ENCODE measurements at regions not wholly inside any gene's neighbourhood (a gene's known extent, or its start where the extent isn't known, plus 50 kb on each side); places are given as distances from the start of the nearest gene placed in this dataset.

GRCh38 chr1:222263791-222264190, 284.1 kb downstream of the HHIPL2 start:
- peaks cover 5 to 10% of the 10 kb centered on the region in 2 experiments for H3K27me3 ChIP-seq (ENCODE audit: control insufficient read depth in 1 of 2, insufficient read depth in 1 of 2, low read length in 2 of 2)
- H3K9me3 ChIP-seq (ENCODE audit: control insufficient read depth, low read length), result no peaks in the 10 kb centered on the region
- no peak overlapping the region for H2BK12ac ChIP-seq (ENCODE audit: low read length in 2 of 2)
- H3K4me1 ChIP-seq (ENCODE audit: control insufficient read depth, insufficient read depth, low read depth, low read length), result peaks cover 11% of the 10 kb centered on the region
- no peak overlapping the region for H2AFZ ChIP-seq (ENCODE audit: low read depth, low read length)
- no peak overlapping the region for H3K4ac ChIP-seq (ENCODE audit: low read depth in 1 of 2, low read length in 2 of 2)
- no peak overlapping the region for H3K23ac ChIP-seq (ENCODE audit: low read length in 2 of 2)
- no peak overlapping the region for H2BK15ac ChIP-seq (ENCODE audit: low read depth, poor library complexity, severe bottlenecking)
- H4K91ac ChIP-seq (ENCODE audit: low read length), result no peak overlapping the region
- no peak overlapping the region for H2AK5ac ChIP-seq (ENCODE audit: low read length, severe bottlenecking)
- H2BK120ac ChIP-seq (ENCODE audit: low read depth, low read length), result no peak overlapping the region
- no peak overlapping the region for H3K14ac ChIP-seq (ENCODE audit: low read length in 2 of 2)
- no peak overlapping the region for H2BK5ac ChIP-seq (ENCODE audit: low read depth, low read length, poor library complexity, severe bottlenecking)
- H3K4me3 ChIP-seq (ENCODE audit: insufficient read depth in 1 of 2, low read depth in 1 of 2, low read length in 2 of 2), result no peak overlapping the region
- no peak overlapping the region for H3K9ac ChIP-seq (ENCODE audit: low read length)
- no peaks in the 10 kb centered on the region for H3K36me3 ChIP-seq (ENCODE audit: control insufficient read depth in 1 of 2, insufficient read depth in 2 of 2, low read depth in 1 of 2, low read length in 2 of 2)
- H3K79me1 ChIP-seq (replicated peaks; ENCODE audit: low read length, poor library complexity, severe bottlenecking), result no peaks in the 10 kb centered on the region
- H4K8ac ChIP-seq (ENCODE audit: low read length), result no peak overlapping the region
- H3K18ac ChIP-seq (ENCODE audit: low read depth in 1 of 2, low read length in 2 of 2), result no peak overlapping the region
- H3K27ac ChIP-seq (ENCODE audit: low read length, poor library complexity, severe bottlenecking), result no peak overlapping the region
- no peak overlapping the region for H3K4me2 ChIP-seq (ENCODE audit: low read length, poor library complexity, severe bottlenecking)
- peak; percentile 46 for DNase-seq
- 81% methylated on average over 2 of the region's 2 CpGs for WGBS

GRCh38 chr1:222257027-222257426, 290.9 kb downstream of the HHIPL2 start:
- Histone ChIP-seq H3K27me3 (ENCODE audit: control insufficient read depth in 1 of 2, insufficient read depth in 1 of 2, low read length in 2 of 2) (no peaks in the 10 kb centered on the region), H2AFZ (ENCODE audit: low read depth, low read length) (no peak overlapping the region), H3K27ac (ENCODE audit: low read length, poor library complexity, severe bottlenecking) (no peak overlapping the region), H3K9me3 (ENCODE audit: control insufficient read depth, low read length) (no peaks in the 10 kb centered on the region), H3K23ac (ENCODE audit: low read length in 2 of 2) (no peak overlapping the region), H3K4ac (ENCODE audit: low read depth in 1 of 2, low read length in 2 of 2) (no peak overlapping the region), H3K79me1 (replicated peaks; ENCODE audit: low read length, poor library complexity, severe bottlenecking) (no peaks in the 10 kb centered on the region), H4K8ac (ENCODE audit: low read length) (no peak overlapping the region), H3K18ac (ENCODE audit: low read depth in 1 of 2, low read length in 2 of 2) (no peak overlapping the region), H2BK15ac (ENCODE audit: low read depth, poor library complexity, severe bottlenecking) (no peak overlapping the region), H3K4me1 (ENCODE audit: control insufficient read depth, insufficient read depth, low read depth, low read length) (no peaks in the 10 kb centered on the region), H2AK5ac (ENCODE audit: low read length, severe bottlenecking) (no peak overlapping the region), H2BK12ac (ENCODE audit: low read length in 2 of 2) (no peak overlapping the region), H4K91ac (ENCODE audit: low read length) (no peak overlapping the region), H2BK5ac (ENCODE audit: low read depth, low read length, poor library complexity, severe bottlenecking) (no peak overlapping the region), H3K9ac (ENCODE audit: low read length) (no peak overlapping the region), H3K4me3 (ENCODE audit: insufficient read depth in 1 of 2, low read depth in 1 of 2, low read length in 2 of 2) (no peak overlapping the region), H2BK120ac (ENCODE audit: low read depth, low read length) (no peak overlapping the region), H3K36me3 (ENCODE audit: control insufficient read depth in 1 of 2, insufficient read depth in 2 of 2, low read depth in 1 of 2, low read length in 2 of 2) (no peaks in the 10 kb centered on the region), H3K14ac (ENCODE audit: low read length in 2 of 2) (no peak overlapping the region), H3K4me2 (ENCODE audit: low read length, poor library complexity, severe bottlenecking) (no peak overlapping the region)
- DNase-seq, result no peak
- 65% methylated on average over 2 of the region's 2 CpGs for WGBS

GRCh38 chr1:222256058-222256457, 291.8 kb downstream of the HHIPL2 start:
- Histone ChIP-seq H2AK5ac (ENCODE audit: low read length, severe bottlenecking) (no peak overlapping the region), H3K14ac (ENCODE audit: low read length in 2 of 2) (no peak overlapping the region), H3K4me2 (ENCODE audit: low read length, poor library complexity, severe bottlenecking) (no peak overlapping the region), H3K9ac (ENCODE audit: low read length) (no peak overlapping the region), H2BK12ac (ENCODE audit: low read length in 2 of 2) (no peak overlapping the region), H4K8ac (ENCODE audit: low read length) (no peak overlapping the region), H2BK15ac (ENCODE audit: low read depth, poor library complexity, severe bottlenecking) (no peak overlapping the region), H3K4ac (ENCODE audit: low read depth in 1 of 2, low read length in 2 of 2) (no peak overlapping the region), H3K23ac (ENCODE audit: low read length in 2 of 2) (no peak overlapping the region), H4K91ac (ENCODE audit: low read length) (no peak overlapping the region), H2BK120ac (ENCODE audit: low read depth, low read length) (no peak overlapping the region), H3K27me3 (ENCODE audit: control insufficient read depth in 1 of 2, insufficient read depth in 1 of 2, low read length in 2 of 2) (no peaks in the 10 kb centered on the region), H3K27ac (ENCODE audit: low read length, poor library complexity, severe bottlenecking) (no peak overlapping the region), H3K4me3 (ENCODE audit: insufficient read depth in 1 of 2, low read depth in 1 of 2, low read length in 2 of 2) (no peak overlapping the region), H3K18ac (ENCODE audit: low read depth in 1 of 2, low read length in 2 of 2) (no peak overlapping the region), H2AFZ (ENCODE audit: low read depth, low read length) (no peak overlapping the region), H3K9me3 (ENCODE audit: control insufficient read depth, low read length) (no peaks in the 10 kb centered on the region), H2BK5ac (ENCODE audit: low read depth, low read length, poor library complexity, severe bottlenecking) (no peak overlapping the region), H3K79me1 (replicated peaks; ENCODE audit: low read length, poor library complexity, severe bottlenecking) (no peaks in the 10 kb centered on the region), H3K4me1 (ENCODE audit: control insufficient read depth, insufficient read depth, low read depth, low read length) (no peaks in the 10 kb centered on the region), H3K36me3 (ENCODE audit: control insufficient read depth in 1 of 2, insufficient read depth in 2 of 2, low read depth in 1 of 2, low read length in 2 of 2) (no peaks in the 10 kb centered on the region)
- DNase-seq, result no peak
- WGBS, result 100% methylated on average over 1 of the region's 1 CpG

GRCh38 chr1:222252788-222253187, 295.1 kb downstream of the HHIPL2 start:
- no peak overlapping the region for H2BK12ac ChIP-seq (ENCODE audit: low read length in 2 of 2)
- H2AFZ ChIP-seq (ENCODE audit: low read depth, low read length), result no peak overlapping the region
- WGBS, result 95% methylated on average over 3 of the region's 4 CpGs
- no peak overlapping the region for H3K4ac ChIP-seq (ENCODE audit: low read depth in 1 of 2, low read length in 2 of 2)
- H3K9me3 ChIP-seq (ENCODE audit: control insufficient read depth, low read length), result no peaks in the 10 kb centered on the region
- no peak overlapping the region for H3K23ac ChIP-seq (ENCODE audit: low read length in 2 of 2)
- H2BK15ac ChIP-seq (ENCODE audit: low read depth, poor library complexity, severe bottlenecking), result no peak overlapping the region
- H2BK120ac ChIP-seq (ENCODE audit: low read depth, low read length), result no peak overlapping the region
- no peaks in the 10 kb centered on the region for H3K27me3 ChIP-seq (ENCODE audit: control insufficient read depth in 1 of 2, insufficient read depth in 1 of 2, low read length in 2 of 2)
- H3K4me2 ChIP-seq (ENCODE audit: low read length, poor library complexity, severe bottlenecking), result no peak overlapping the region
- H3K4me3 ChIP-seq (ENCODE audit: insufficient read depth in 1 of 2, low read depth in 1 of 2, low read length in 2 of 2), result no peak overlapping the region
- no peaks in the 10 kb centered on the region for H3K79me1 ChIP-seq (replicated peaks; ENCODE audit: low read length, poor library complexity, severe bottlenecking)
- H2AK5ac ChIP-seq (ENCODE audit: low read length, severe bottlenecking), result no peak overlapping the region
- H3K4me1 ChIP-seq (ENCODE audit: control insufficient read depth, insufficient read depth, low read depth, low read length), result no peaks in the 10 kb centered on the region
- H2BK5ac ChIP-seq (ENCODE audit: low read depth, low read length, poor library complexity, severe bottlenecking), result no peak overlapping the region
- no peak overlapping the region for H4K8ac ChIP-seq (ENCODE audit: low read length)
- H3K18ac ChIP-seq (ENCODE audit: low read depth in 1 of 2, low read length in 2 of 2), result no peak overlapping the region
- H3K14ac ChIP-seq (ENCODE audit: low read length in 2 of 2), result no peak overlapping the region
- no peak for DNase-seq
- H3K9ac ChIP-seq (ENCODE audit: low read length), result no peak overlapping the region
- no peaks in the 10 kb centered on the region for H3K36me3 ChIP-seq (ENCODE audit: control insufficient read depth in 1 of 2, insufficient read depth in 2 of 2, low read depth in 1 of 2, low read length in 2 of 2)
- no peak overlapping the region for H3K27ac ChIP-seq (ENCODE audit: low read length, poor library complexity, severe bottlenecking)
- H4K91ac ChIP-seq (ENCODE audit: low read length), result no peak overlapping the region

Measured in mesenchymal stem cell (in vitro differentiated cells and primary cell).